Nucleus accumbens (tissue), 56 donors: ENCODE measurements at regions not wholly inside any gene's neighbourhood (a gene's known extent, or its start where the extent isn't known, plus 50 kb on each side); places are given as distances from the start of the nearest gene placed in this dataset.
"Not testable (repeated sequence)": the region's sequence is repeated elsewhere in the genome, so short reads cannot be mapped to it uniquely, and the experiment has no call there.

ENCODE experiments used
- DNase-seq, 56 donors: peaks; one replicate each; lab custom pipeline; 2025; lab: John Stamatoyannopoulos, UW

DNA sequence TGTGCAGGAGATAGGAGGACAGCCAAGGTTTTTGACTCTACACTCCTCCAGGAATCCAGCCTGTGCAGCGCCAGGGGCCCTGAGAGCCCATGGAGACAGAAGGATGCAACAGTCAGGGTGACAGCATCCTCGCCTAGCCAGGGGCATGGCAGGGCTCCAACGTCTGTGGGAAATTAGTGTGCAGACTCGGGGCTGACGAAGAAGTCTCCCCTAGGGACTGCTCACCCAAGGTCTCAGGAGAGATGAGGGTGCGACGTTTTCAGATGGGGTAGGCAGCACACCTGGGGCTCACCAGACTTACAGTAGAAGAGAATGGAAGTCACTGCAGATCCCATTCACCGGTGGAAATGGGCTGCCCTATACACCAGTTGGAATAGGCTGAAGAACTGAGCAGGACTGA, 241.7 kb downstream of the SETD4 start:
- DNase-seq = no peak

DNA sequence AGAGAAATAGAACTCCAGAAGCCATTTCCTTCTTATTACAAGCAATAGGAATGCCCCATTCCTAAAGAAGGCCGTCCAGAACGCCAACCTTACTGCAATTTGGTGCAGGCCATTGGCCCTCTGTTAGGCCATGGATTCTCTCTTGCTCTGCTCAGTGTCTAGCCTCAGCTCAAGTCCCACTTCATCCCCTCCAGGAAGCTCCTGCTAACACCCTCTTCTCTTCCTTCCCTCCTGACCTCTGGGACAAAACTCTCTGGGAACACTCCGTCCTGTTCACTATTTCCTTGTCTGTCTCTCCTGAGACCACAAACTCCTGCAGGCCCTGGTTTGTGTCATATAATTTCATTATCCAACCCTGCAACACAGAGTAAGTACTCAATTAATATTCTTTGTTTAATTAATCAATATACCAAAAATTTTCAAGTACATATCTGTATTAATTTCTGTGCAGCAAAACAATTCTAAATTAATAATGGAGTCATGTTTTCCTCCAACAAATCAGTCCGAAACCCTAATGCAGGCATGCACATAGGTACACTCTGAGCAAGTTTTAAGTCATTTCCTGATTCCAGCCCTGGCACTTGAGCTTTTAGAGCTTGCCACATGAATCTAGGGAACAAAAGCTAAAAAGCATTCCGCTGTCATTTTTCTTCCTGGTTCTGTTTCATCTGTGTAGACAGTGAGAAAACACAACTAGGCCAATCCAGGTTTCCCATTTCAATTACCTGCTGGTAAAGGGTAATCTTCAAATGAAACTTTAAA, 245.3 kb downstream of the SETD4 start:
- DNase-seq = no peak

DNA sequence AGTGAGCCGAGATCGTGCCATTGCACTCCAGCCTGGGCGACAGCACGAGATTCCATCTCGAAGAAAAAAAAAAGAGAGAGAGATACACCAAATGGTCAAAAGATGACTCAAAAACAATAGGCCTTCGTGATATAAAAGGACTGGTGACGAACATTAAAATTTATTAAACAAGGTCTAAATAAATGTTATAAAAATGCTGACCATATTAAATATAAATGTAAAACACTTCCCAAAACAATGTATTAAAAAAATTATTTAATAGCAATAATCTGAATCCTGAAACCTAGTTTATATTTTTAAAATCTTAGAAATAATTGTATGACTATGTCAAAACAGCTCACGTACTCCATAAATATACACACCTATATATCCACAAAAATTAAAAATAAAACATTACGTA, 247.6 kb downstream of the SETD4 start:
- no peak for DNase-seq

DNA sequence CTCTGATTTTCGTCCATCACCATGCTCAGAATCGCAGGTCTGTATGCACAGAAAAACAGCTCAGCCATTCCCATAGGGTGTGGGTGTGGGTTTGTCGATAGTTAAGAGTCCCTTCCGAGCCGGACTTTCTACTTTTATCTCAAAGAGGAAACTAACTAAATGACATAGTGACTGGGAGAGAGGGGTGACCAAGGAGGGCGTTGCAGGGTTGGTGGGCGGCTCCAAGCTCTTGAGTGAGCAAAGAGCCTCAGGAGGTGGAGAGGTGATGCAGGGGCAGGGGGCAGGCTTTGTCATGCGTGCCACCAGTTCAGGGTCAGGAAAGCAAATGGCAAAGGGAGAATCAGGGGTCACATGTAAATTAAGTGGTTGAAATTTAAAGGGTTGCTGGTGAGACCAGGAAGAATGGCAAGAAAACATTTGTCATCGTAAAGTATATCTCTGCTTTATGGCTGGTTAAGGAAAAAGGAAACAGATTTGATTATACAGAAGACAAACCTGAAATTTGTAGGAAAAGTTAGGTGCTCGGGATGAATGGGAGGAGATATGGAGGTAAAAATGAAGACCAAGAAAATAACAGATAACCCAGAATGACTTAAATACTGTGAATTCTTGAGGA, 249.0 kb downstream of the SETD4 start:
- DNase-seq = no peak

DNA sequence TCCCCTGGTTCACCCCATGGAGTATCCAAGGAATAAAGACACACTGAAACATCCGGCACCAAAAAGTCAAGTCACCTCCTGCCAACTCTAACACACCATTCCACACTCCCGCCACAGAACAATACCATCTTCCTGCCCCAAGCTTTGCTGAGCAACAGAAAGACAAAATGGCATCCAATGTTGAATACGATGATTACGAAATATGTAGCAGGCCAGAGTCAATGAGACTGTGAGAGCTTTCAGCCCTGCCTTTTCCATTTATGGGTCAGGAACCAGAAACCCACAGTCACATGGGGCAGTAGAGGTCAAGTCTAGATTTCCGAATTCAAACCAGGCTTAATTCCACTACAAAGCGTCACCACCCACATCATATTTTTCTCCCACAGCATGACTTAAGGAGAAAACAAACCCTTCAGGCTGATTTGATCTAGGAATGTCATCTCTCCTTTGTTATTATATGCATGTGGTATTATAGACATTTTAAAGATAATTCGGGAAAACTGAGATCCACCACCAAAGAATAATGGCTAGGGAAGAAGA, 249.8 kb downstream of the SETD4 start:
- no peak for DNase-seq

DNA sequence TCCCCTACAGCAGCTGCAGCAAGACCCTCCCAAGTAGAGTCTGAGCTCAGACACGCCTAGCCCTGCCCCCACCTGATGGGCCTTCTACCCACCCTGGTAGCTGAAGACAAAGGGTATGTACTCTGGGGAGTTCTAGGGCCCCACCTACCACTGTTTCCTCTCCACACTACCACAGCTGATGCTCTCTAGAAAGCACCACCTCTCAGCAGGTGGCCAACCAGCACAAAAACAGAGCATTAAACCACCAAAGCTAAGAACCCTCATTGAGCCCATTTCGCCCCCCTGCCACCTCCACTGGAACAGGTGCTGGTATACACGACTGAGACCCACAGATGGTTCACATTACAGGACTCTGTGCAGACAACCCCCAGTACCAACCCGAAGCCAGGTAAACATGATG, 258.9 kb downstream of the SETD4 start:
- no peak for DNase-seq

DNA sequence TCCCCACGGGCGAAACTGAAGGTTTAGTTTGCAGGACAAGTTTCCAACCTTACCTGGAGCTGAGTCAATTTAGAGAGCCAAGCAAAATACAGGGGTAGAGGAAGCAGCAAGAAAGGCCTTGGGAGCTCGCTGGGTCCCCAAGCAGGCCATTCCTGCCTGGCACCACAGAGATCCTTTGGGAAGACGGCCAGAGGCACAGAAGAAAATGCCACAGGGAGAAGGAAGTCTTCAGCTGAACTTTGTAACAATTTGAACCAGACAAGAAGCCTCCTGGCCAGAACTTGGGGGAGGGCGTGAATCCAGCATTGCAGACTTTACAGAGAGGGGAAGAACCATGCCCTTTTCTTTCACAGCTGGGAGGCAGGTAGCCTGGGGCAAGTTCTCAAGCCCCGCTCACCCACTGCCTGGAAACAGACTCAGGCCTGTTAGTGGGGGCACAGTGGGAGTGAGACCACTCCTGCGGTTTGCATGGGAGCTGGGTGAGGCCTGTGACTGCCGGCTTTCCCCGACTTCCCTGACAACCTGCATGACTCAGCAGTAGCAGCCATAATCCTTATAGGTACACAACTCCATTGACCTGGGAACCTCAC, 259.4 kb downstream of the SETD4 start:
- not testable (repeated sequence) for DNase-seq

DNA sequence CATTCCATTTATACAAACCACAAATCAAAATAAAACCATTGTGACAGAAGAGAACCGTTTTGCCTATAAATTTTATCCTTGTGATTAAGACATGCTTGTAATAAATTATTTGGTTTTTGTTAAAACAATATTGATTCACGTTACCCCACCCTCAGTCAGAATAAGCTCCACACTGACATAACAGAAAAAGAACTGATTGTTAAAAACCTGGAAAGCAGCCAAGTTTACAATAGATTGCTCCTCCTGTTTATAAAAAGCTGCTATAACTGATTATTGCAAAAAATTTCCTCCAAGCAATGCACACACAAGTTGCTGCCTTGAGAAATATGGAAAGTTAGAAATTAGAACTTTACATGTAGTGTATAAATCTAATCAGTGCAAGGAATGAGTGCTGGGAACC, 263.5 kb downstream of the SETD4 start:
- no peak for DNase-seq

DNA sequence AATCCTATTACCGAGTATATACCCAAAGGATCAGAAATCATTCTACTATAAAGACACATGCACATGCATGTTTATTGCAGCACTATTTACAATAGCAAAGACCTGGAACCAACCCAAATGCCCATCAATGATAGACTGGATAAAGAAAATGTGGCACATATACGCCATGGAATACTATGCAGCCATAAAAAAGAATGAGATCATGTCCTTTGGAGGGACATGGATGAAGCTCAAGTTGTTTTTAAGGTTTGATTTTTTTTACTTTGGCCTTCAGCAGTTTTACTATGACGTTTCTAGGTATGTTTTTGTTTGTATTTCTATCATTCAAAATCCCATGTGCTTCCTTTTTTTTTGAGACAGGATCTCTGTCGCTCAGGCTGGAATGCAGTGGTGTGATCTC, 265.8 kb downstream of the SETD4 start:
- DNase-seq = not testable (repeated sequence)

DNA sequence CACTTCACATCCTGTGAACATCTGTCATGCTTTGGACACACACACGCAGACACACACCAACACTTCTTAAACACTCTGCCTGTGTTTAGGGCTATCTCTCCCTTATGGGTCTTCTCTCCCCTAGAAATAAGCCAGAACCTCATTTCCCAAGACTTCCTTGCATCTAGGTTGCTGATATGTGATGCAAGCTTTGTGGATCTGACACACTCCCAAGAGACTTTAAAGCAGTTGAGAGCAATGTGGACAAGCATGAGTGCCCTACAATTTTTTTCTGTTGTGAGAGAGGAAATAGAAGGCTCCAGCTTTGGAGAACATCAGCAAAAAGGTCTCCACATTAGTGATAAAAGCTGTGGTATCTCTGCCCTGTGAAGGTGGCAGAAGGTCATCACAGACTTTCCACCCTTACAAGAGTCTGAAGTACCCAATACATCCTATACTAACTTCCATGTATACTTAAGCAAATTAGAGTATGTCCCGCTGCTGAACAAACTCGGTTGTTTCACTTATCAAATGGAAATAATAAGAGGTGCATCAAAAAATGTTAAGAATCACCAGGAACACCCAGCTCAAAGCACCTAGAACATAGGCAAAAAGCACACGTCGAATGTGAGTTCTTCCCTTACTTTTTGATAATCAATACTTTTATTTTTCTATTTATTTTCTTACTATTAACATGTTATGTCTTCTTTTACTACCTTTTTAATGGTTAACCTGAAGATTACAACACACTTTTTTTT, 267.6 kb downstream of the SETD4 start:
- no peak for DNase-seq

DNA sequence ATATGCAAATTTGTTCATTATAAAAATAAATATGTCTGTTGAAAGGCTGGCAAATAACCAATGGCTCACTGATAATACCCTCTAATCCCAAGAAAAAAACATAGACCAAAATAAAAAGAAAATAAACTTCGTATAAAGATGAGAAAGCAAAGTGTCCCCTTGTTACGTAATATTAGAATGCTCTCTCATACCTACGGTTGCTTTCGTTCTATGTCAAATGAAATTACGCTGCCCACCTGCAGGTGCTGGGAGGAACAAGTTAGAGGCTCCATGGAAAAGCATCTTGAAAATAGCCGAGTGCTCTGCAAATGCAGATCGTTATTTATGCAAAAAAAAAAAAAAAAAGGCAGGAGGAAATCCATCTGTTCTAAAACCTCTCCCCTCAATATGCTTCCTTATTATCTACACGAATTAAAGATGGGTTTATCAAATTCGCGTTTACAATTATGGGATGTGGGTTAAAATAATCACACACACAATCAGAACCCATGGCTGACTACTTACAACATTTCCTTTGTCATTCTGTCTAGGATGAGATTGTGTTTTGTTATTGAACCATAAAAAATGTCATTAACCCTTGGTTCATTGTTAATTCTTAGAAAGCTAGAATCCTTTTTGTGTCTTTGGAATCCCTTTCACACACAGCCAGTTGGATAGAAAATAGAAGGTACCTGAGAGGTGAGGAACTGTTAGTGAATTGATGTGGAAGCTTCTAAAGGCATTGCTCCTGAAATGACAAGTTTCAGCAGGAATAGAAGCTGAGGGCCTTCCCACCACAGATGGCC, 268.6 kb downstream of the SETD4 start:
- DNase-seq = no peak

DNA sequence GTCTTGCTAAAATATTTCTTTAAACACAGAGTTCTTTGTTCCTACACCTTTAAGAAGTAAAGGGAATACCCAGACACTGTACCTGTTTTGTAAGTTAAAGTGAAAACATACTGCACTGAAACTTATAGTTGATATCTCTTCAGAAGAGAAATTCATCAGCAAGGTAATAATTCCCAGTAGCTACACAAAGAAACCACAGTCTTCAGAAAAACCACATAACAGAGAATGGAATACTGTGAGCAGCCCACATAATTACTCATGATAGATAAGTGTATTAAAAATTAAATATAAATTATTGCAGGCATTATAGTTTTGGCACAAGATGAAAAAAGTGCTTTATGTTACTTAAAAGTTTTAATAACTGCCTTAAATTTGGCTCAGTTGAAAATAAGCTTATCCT, 276.6 kb downstream of the SETD4 start:
- no peak for DNase-seq

DNA sequence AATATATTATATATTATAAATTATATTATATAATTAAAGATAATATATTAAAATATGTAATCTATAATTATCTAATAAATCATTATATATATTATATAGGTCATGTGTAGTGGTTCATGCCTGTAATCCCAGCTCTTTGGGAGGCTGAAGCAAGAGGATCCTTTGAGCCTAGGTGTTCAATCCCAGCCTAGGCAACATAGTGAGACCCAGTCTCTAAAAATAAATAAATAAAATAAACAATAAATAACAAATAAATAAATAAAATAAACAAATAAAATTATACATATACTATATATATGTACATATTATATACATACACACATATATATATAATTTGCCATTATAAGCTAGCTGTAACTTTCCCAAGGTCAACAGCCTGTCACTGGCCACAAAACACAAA, 277.7 kb downstream of the SETD4 start:
- DNase-seq = no peak

DNA sequence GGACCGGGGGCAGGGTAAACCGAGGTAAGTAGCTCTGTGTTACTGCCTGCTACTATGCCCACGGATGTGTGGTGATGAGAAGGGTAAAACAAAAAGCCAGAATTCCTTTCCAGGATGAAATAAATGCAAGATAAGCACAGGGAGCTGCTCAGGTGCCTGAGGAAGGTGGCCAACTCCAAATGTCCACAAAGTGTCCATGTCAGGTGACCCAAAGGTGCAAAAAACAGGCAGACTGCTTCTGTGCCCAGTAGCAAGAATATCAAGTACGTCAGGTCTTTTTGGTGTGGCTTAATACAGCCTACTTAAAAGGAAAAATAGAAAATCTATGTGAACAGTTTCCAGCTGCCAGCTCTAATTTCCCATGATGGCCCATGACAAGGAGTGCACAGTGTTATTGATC, 279.3 kb downstream of the SETD4 start:
- DNase-seq = no peak

DNA sequence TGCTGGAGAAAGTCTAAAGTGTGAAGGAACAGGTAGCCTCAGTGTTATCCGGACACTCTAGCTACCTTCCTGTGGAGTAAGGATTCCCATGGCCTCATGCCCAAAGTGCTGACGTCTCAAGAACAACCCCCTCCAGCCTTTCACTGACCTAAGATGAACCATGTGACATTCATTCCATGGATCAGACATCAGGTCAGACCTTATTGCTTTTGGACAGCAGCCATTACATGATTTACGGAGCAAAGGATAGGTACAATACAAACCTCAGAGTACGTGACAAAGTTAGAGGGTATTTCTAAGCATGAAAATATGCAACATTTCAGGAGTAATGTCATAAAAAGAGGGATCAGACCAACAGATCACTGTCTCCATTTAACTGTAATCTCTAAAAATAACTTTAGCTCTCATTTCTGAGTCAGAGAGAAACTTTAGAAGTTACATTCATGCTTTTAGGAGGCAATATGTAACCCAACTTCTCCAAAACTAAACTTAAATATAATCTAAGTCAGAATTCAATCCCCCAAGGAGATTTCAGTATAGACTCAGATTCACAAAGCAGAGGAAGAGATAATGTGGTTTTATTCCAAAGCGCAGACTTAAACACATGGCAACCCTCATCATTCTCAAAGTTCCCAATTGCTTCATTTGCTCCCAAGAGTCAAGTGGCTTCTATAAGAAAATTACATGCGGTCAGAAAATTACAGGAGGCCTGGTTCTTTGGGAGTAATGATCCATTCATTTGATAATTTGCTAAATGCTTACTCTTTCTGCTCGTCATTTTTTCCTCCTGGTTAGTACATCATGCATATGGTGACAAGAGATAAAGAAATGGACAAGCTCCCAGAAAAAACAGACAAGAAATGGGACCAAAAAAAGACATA, 280.4 kb downstream of the SETD4 start:
- no peak for DNase-seq

DNA sequence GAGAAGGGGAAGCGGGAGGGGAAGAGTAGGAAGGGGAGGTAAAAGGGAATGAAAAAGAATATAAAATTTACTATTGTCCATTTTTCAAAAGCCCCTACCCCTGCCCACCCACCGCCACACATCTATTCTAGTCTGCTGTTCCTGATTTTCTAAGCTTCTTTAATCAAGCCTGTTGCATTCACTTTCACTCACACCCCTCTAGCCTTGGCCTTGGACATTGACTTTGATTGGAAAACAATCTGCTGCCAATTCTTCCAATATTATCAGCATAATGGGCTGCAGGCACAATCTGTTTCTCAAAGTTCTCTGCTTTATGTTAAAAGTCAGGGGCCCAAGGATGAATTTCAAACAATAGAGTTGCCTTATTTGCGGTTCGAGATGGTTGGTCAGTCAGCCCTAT, 281.2 kb downstream of the SETD4 start:
- no peak for DNase-seq

DNA sequence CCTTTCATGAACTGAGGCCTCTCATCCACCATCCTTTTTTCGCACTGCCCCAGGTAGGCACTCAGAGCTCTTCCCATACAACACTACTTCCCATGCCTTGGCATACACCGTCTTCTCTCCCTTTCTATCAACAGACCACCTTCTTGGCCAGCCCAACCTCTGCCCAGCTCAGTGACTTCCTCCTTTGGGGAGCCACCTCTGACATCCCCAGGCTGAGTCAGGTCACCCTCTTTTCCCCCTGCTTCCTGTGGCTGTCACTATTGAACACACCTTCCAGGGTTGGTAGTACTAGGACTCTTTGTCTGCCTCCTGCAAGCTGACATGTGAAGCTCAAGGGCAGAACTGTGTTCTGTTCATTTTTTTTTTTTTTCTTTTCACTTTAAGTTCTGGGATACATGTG, 283.2 kb downstream of the SETD4 start:
- DNase-seq = no peak

DNA sequence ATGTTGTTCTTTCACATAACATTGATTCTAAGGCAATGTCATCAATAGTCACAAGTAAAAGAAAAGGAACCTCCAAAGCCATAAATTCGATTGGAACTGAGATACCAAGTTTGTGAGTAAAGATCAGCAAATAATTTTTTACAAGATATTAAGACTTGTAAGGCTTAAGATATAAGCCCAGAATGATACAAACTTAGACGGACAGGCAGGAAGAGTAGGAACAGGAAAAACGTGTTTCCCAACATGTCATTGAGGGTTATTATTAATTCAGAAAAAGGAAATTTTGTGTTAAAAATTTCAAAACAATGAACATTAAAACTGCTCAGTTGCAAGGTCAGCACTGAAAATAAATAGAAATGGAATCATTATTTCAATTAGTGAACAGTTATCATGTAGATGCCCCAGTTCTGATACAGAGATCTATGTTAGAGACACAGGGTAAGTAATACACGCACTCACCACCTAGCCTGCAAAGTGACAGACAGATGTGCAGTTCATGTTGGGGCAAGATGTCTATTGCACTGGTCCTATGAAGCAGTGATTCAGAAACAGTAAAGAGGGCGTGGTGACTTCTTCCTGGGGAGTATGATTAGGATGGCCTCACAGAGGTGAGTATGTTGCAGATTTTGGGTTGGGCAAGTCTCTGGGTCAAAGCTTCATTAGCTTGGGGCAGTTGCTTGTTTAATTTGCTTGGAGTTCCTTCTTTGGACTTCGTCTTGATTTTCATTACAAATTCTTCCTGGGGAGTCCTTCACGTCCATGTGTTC, 284.4 kb downstream of the SETD4 start:
- DNase-seq = no peak
